ENCODE measurements at regions not wholly inside any gene's neighbourhood (a gene's known extent, or its start where the extent isn't known, plus 50 kb on each side); places are given as distances from the start of the nearest gene placed in this dataset.
"Not testable (repeated sequence)": the region's sequence is repeated elsewhere in the genome, so short reads cannot be mapped to it uniquely, and the experiment has no call there.

- H3K79me1 ChIP-seq (ENCODE audit: low read depth, low read length); POLR2A ChIA-PET (ENCODE audit: partially characterized antibody); H2BK12ac ChIP-seq (ENCODE audit: low read depth, low read length); H2BK15ac ChIP-seq (ENCODE audit: low read length); H3K56ac ChIP-seq (replicated peaks; ENCODE audit: insufficient read length, low read depth, low read length); H2AFZ ChIP-seq (ENCODE audit: low read length); H2BK120ac ChIP-seq (replicated peaks; ENCODE audit: low read depth, low read length); H3K4ac ChIP-seq (replicated peaks; ENCODE audit: insufficient read length, low read depth, low read length); H4K8ac ChIP-seq (ENCODE audit: extremely low read depth, insufficient read depth, low read length); H3K23ac ChIP-seq (ENCODE audit: insufficient read length); H4K20me1 ChIP-seq (replicated peaks in 1 of 2; ENCODE audit: control insufficient read depth in 1 of 2, insufficient read depth in 2 of 2, low read length in 2 of 2); H3K9ac ChIP-seq (replicated peaks in 1 of 4; ENCODE audit: extremely low read depth in 1 of 4, low read depth in 3 of 4, low read length in 3 of 4); H3K27ac ChIP-seq (ENCODE audit: low read depth, low read length); H3K14ac ChIP-seq (ENCODE audit: insufficient read length); H3K18ac ChIP-seq (ENCODE audit: extremely low read depth, low read length); H2BK5ac ChIP-seq (ENCODE audit: low read depth, low read length); DNase-seq (ENCODE audit: low read depth in 1 of 2, low spot score in 2 of 2); H3K4me2 ChIP-seq (ENCODE audit: insufficient read depth in 1 of 2, low read depth in 2 of 2, low read length in 2 of 2); H3K36me3 ChIP-seq (ENCODE audit: control insufficient read depth in 2 of 4, insufficient read depth in 4 of 4, low read length in 3 of 4); H3K4me3 ChIP-seq (ENCODE audit: extremely low read depth in 1 of 4, insufficient read depth in 2 of 4, low read depth in 3 of 4, low read length in 4 of 4); FAIRE-seq; H4K5ac ChIP-seq (ENCODE audit: insufficient read length, low read depth, low read length); H4K91ac ChIP-seq (replicated peaks; ENCODE audit: insufficient read length, low read length); H3K27me3 ChIP-seq (replicated peaks in 1 of 4; ENCODE audit: control insufficient read depth in 3 of 4, extremely low read depth in 1 of 4, insufficient read depth in 3 of 4, low read length in 3 of 4); H3K79me2 ChIP-seq (ENCODE audit: control insufficient read depth in 1 of 2, insufficient read depth in 2 of 2, low read length in 2 of 2); H2BK20ac ChIP-seq (ENCODE audit: low read length); H3K9me3 ChIP-seq (ENCODE audit: insufficient read depth in 2 of 2, low read depth in 1 of 2, low read length in 1 of 2); H2AK5ac ChIP-seq (ENCODE audit: low read depth, low read length); H3K23me2 ChIP-seq (ENCODE audit: low read depth, low read length): not testable (repeated sequence)
- 95% methylated on average over 4 of the region's 4 CpGs; no CpG with 5 or more reads in 1 of the 2 experiments for WGBS, 2 experiments (ENCODE audit: extremely low coverage in 1 of 2, insufficient coverage in 1 of 2, insufficient read length in 1 of 2, insufficient replicate concordance in 2 of 2, low coverage in 1 of 2, low lambda C conversion rate in 2 of 2, missing lambda C conversion rate in 1 of 2)
- CTCF ChIA-PET (ENCODE audit: partially characterized antibody), result interaction anchor here (1.3 to 1.5 kb wide), 2 partner anchors 16 to 71 kb away, joined by 3 to 4 read pairs; no protein-coding TSS in a partner anchor
- H3K4me1 ChIP-seq (replicated peaks in 1 of 4; ENCODE audit: control insufficient read depth in 3 of 4, insufficient read depth in 4 of 4, low read length in 3 of 4), result peaks cover 0 to 15% (median 5%) of the 10 kb centered on the region in 4 experiments; a peak in 4 of 7 replicates
Observed at GRCh38 chr6:150757807-150758206, 107.7 kb upstream of the MTHFD1L start.

Measured in H1 (cell line).